ENCODE measurements at regions not wholly inside any gene's neighbourhood (a gene's known extent, or its start where the extent isn't known, plus 50 kb on each side); places are given as distances from the start of the nearest gene placed in this dataset.

DNA sequence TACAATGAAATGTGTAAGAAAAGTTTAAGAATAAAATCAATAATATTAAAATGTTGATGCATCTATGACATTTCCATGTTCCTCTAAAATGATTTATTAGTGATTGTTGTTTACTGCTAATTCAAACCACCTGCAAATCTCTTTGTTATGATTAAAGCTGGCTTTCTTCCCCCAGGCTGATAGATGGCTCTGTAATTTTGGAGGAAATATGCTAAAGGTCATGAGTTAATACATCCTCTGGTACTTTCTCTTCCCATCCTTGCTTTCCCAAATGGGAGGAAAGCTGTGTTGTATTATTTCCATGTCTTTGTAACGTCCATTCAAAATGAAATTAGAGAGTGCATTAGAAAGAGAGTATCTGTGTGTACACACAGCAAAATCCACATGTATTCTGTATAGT, 139.5 kb upstream of the TMCO5A start:
- TF ChIP-seq, protein P1, sequence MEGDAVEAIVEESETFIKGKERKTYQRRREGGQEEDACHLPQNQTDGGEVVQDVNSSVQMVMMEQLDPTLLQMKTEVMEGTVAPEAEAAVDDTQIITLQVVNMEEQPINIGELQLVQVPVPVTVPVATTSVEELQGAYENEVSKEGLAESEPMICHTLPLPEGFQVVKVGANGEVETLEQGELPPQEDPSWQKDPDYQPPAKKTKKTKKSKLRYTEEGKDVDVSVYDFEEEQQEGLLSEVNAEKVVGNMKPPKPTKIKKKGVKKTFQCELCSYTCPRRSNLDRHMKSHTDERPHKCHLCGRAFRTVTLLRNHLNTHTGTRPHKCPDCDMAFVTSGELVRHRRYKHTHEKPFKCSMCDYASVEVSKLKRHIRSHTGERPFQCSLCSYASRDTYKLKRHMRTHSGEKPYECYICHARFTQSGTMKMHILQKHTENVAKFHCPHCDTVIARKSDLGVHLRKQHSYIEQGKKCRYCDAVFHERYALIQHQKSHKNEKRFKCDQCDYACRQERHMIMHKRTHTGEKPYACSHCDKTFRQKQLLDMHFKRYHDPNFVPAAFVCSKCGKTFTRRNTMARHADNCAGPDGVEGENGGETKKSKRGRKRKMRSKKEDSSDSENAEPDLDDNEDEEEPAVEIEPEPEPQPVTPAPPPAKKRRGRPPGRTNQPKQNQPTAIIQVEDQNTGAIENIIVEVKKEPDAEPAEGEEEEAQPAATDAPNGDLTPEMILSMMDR (IDR thresholded peaks at IDR 0.05; ENCODE audit: borderline replicate concordance, insufficient read depth, low read depth, low read length) = no peak
- H3K4me3 ChIP-seq (ENCODE audit: low read depth, low read length) = no peak overlapping the region

DNA sequence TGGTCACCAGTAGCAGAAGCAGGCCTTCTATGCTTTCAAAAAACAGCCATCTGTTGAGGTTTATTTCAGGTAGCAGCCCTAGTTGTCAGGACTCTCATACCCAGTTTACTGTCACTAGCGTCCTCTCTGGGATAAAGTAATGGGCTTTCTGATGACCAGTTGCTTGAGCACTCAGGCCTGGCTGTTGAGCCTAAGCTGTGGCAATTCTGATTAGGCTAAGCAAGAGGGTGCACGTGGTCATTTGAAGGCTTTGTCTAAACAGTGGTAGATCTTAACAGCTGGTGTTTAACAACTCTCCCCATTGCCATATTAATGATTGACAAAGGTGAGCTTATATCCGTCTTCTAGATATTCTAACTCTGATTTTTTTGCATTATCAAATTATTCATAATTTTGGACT, 132.9 kb upstream of the TMCO5A start:
- TF ChIP-seq, protein P1 (IDR thresholded peaks at IDR 0.05; ENCODE audit: borderline replicate concordance, insufficient read depth, low read depth, low read length) = no peak
- no peak overlapping the region for H3K4me3 ChIP-seq (ENCODE audit: low read depth, low read length)

DNA sequence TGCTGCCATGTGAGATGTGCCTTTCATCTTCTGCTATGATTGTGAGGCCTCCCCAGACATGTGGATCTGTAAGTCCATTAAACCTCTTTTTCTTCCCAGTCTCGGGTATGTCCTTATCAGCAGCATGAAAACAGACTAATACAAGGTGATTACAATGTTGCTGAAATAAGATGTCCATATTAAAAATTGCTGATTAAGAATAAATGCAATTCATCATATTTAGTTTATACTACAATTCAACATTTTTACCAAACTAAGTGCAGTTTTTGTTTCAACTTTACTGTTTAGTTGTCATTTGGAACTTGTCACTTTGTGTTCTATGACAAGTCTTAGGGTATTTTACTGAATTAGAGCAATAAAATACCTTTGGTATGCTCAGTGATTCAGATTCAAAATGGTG, 127.6 kb upstream of the TMCO5A start:
- TF ChIP-seq, protein P1 (IDR thresholded peaks at IDR 0.05; ENCODE audit: borderline replicate concordance, insufficient read depth, low read depth, low read length) = no peak
- H3K4me3 ChIP-seq (ENCODE audit: low read depth, low read length) = no peak overlapping the region

DNA sequence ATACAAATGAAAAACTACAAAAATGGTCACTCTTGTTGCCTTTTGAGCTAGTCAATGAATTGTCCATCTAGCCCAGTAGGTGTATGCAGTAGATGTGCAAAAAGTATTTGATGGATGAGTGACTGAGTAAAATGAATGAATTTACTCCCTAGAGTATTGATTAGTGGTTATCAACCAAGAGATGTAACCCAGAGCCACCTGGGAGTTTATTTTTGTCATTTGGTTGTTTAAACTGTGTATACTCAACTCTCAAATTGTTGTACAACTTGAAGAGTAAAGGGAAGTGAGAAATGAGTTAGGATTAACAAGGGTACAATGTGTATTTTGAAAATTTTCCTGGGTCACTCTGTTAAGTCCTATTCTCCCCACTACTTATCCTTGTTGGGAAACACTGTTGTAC, 124.1 kb upstream of the TMCO5A start:
- TF ChIP-seq, protein P1 (IDR thresholded peaks at IDR 0.05; ENCODE audit: borderline replicate concordance, insufficient read depth, low read depth, low read length) = no peak
- no peak overlapping the region for H3K4me3 ChIP-seq (ENCODE audit: low read depth, low read length)

DNA sequence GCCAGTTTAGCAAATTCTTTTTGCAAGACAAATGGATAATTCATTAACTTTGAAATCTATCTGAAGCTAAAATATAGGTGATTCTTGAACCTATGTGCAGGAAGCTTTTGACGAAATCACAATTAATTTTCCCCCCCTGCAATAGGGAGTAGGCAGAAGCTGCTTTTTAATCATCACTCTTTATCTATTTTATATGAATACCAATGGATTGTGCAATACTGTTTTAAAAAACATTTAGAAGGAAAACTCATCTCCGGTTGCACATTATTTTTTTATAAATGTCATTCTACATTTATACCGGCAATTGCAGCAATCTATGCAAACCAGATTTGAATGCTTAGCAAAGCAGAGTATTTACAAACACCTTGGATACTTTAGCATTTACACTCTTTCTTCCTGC, 121.1 kb upstream of the TMCO5A start:
- TF ChIP-seq, protein P1 (IDR thresholded peaks at IDR 0.05; ENCODE audit: borderline replicate concordance, insufficient read depth, low read depth, low read length) = no peak
- no peak overlapping the region for H3K4me3 ChIP-seq (ENCODE audit: low read depth, low read length)

DNA sequence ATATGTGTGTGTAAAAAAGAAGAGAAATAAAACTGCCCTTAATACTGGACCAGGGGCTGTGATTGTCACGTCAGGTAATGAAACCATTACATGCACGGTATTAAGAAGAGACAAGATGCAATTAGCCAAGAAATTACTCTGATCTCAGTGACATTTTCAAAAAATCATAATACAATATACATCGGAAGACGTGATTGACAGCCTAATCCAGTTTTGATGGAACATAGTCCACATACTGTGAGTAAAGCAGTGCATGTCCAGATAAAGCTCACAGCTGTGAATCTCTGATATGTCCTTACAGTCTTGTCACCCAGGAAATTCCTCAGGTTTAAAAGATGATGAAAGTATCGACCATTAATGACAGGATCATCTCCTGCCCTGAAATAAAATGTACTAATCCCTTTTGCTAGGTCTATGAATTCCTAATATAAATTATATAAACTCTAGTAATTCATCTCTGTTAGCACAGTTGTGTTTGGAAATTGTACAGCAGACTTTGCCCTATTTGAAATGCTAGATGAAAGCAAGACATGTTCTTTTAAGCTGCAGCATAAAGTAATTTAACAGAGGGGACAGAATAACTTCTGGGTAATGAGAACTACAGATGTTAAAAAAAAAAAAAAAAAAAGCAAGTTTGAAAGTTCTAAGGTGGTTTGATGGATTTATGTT, 119.5 kb upstream of the TMCO5A start:
- H3K4me3 ChIP-seq (ENCODE audit: low read depth, low read length) = no peak overlapping the region
- TF ChIP-seq, protein P1 (IDR thresholded peaks at IDR 0.05; ENCODE audit: borderline replicate concordance, insufficient read depth, low read depth, low read length) = no peak

DNA sequence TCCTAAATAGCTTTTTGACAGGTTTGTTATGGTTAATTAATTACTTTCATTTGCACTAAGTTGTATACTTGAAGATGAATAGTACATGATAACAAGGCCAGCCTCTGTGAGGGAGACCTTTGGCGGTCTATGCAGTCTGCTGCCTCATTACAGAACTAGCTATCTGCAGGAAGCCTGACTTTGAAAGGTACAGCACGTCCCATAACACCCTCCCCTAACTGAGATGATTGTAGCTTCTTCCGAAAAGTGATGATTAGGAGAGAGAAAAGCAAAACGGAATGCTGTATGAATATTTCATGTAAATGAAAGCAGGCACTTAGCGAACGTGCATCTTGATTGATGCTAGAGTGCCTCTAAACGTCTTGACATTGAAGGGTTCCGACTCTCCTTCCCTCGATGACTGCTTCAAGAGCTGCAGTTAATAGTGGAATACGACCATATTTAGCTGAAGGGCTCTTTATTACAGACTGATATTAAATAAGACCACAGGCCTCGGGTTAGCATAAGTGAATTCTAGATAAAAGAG, 116.2 kb upstream of the TMCO5A start:
- TF ChIP-seq, protein P1 (IDR thresholded peaks at IDR 0.05; ENCODE audit: borderline replicate concordance, insufficient read depth, low read depth, low read length) = no peak

More for the DNA sequence above, 116.2 kb upstream of the TMCO5A start:
- no peak overlapping the region for H3K4me3 ChIP-seq (ENCODE audit: low read depth, low read length)

Measured in GM12875 (cell line).